Motor neuron (in vitro differentiated cells): ENCODE measurements at regions not wholly inside any gene's neighbourhood (a gene's known extent, or its start where the extent isn't known, plus 50 kb on each side); places are given as distances from the start of the nearest gene placed in this dataset.

Experiments used
- ATAC-seq, 8 experiments: fragments of 200-7000 bp; cut with Tn5 transposase; replicated peaks in 6 of 8; 2 replicates each; pipeline ENCODE4 v1.8.0; 2021; ENCODE audit warnings: mild to moderate bottlenecking in 8 of 8, moderate library complexity in 8 of 8
- H3K27ac ChIP-seq, 2 donors: fragments of 250-450 bp; sonication (Bioruptor Pico); 2 replicates each; pipeline ENCODE4 v1.9.0; 2021; ENCODE audit warnings: antibody characterized with exemption in 2 of 2, mild to moderate bottlenecking in 2 of 2, moderate library complexity in 1 of 2
- H3K4me1 ChIP-seq, 2 donors: fragments of 250-450 bp; sonication (Bioruptor Pico); replicated peaks in 1 of 2; 2 replicates each; pipeline ENCODE4 v1.6.1; 2021; ENCODE audit warnings: antibody characterized with exemption in 2 of 2, mild to moderate bottlenecking in 2 of 2, moderate library complexity in 1 of 2
- H3K4me3 ChIP-seq, 5 donors: fragments of 250-450 bp; sonication (Bioruptor Pico); 2 replicates each; pipeline ENCODE4 v1.9.0; 2021; ENCODE audit warnings: antibody characterized with exemption in 5 of 5, mild to moderate bottlenecking in 5 of 5, moderate library complexity in 4 of 5
- WGBS, 10 experiments: fragments of 450-650 bp; shearing (Covaris generic); methylation state at CpG; one replicate each; pipeline ENCODE4 v1.0.0; 2022; 5-methylcytosine and 5-hydroxymethylcytosine counted together
- in situ Hi-C, 9 experiments: fragments of 400-800 bp; cut with MboI; loops; one replicate each; pipeline ENCODE4 v1.15.0; 2021; ENCODE audit warnings: low sequenced_read_pairs in 9 of 9, low pct_unique_long_range_greater_than_20kb in 2 of 9; ENCODE audit not compliant: unreplicated experiment in 9 of 9

- no peak overlapping the region for H3K27ac ChIP-seq
- WGBS, 10 experiments: 75 to 100% (median 87%) methylated on average over 1 to 6 of the region's 6 CpGs
- no peak for ATAC-seq
- H3K4me1 ChIP-seq: no peaks in the 10 kb centered on the region
- in situ Hi-C loops: no loop called here
- H3K4me3 ChIP-seq: no peak overlapping the region
Measured at GRCh38 chr1:94642617-94643321, 101.2 kb upstream of the F3 start.

DNA sequence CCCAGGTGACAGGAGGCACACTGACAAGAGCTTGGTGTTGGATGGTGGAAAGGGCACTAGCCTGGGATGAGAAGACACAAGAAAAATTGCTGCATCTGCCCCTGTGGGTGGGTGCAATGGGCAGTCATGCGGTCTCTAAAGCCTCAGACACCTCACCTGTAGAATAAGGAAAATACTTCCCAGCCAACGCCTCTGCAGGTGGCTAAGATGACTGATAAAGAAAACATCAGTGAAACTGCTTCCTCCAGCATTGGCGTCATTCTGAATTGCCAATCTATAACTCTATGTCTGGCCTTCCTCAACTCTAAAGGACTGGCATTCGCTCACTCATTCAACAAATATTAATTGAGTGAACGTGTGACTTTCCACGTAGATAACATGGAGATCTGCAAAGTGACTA lies 100.4 kb upstream of the F3 start:
- 83 to 100% (median 94%) methylated on average over 2 to 6 of the region's 6 CpGs; no CpG with 5 or more reads in 3 of the 10 experiments for WGBS, 10 experiments
- Histone ChIP-seq H3K4me1 (no peaks in the 10 kb centered on the region), H3K4me3 (no peak overlapping the region), H3K27ac (no peak overlapping the region)
- in situ Hi-C loops: no loop called here
- no peak for ATAC-seq

DNA sequence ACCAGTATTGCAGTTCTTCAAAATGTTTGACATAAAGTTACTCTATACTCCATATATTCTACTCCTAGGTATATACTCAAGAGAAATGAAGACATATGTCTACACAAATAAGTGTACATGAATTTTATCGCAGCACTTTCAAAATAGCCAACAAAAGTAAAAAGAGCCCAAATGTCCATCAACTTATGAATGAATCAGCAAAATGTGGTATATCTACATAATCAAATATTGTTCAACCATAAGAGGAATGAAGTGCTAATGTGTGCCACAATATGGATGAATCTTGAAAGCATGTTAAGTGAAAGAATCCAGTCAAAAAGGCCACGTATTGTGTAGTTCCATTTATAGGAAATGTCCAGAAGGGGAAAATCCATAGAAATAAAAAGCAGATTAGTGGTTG lies 98.6 kb upstream of the F3 start:
- in situ Hi-C loops: no loop called here
- Histone ChIP-seq H3K4me1 (no peaks in the 10 kb centered on the region), H3K4me3 (no peak overlapping the region), H3K27ac (no peak overlapping the region)
- ATAC-seq: no peak
- 80 to 100% (median 91%) methylated on average over 1 to 2 of the region's 2 CpGs for WGBS, 10 experiments

- no peak for ATAC-seq
- in situ Hi-C loops: no loop called here
- no peaks in the 10 kb centered on the region for H3K4me1 ChIP-seq
- no peak overlapping the region for H3K27ac ChIP-seq
- 64 to 100% (median 92%) methylated on average over 2 to 3 of the region's 3 CpGs; no CpG with 5 or more reads in 2 of the 10 experiments for WGBS, 10 experiments
- no peak overlapping the region for H3K4me3 ChIP-seq
Measured at GRCh38 chr1:94637121-94637520, 95.6 kb upstream of the F3 start.

- no peak overlapping the region for H3K27ac ChIP-seq
- no peak overlapping the region for H3K4me3 ChIP-seq
- WGBS, 10 experiments: 20 to 100% (median 80%) methylated on average over 2 to 3 of the region's 3 CpGs; no CpG with 5 or more reads in 2 of the 10 experiments
- ATAC-seq: peak in 2 of 8 experiments; percentile 75 to 86
- in situ Hi-C loops: no loop called here
- H3K4me1 ChIP-seq: no peaks in the 10 kb centered on the region
Measured at GRCh38 chr1:94636624-94637023, 95.1 kb upstream of the F3 start.

DNA sequence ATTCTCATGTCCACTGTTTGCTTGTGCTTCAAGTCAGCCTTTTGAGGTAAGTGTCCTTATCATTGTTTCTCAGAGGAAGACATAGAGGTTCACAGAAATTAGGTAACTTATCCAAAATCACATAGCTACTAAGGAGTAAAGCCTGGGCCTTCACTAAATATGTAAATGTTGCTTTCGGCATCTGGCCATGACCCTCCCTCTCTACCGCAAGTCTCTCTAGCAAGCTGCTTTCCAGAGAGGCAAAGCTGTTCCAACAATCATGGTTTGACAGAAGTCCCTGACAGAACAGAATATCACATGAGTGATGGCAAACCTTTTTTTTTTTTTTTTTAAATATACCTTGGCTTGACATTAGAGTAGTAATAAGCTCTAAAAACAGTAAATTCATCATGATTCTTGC lies 94.5 kb upstream of the F3 start:
- WGBS, 10 experiments: 10 to 96% (median 76%) methylated on average over 1 to 2 of the region's 2 CpGs; no CpG with 5 or more reads in 2 of the 10 experiments
- no peak overlapping the region for H3K4me3 ChIP-seq
- H3K27ac ChIP-seq: no peak overlapping the region
- no peaks in the 10 kb centered on the region for H3K4me1 ChIP-seq
- in situ Hi-C loops: no loop called here
- peak in 3 of 8 experiments; percentile 35 to 86 (median 82) for ATAC-seq

DNA sequence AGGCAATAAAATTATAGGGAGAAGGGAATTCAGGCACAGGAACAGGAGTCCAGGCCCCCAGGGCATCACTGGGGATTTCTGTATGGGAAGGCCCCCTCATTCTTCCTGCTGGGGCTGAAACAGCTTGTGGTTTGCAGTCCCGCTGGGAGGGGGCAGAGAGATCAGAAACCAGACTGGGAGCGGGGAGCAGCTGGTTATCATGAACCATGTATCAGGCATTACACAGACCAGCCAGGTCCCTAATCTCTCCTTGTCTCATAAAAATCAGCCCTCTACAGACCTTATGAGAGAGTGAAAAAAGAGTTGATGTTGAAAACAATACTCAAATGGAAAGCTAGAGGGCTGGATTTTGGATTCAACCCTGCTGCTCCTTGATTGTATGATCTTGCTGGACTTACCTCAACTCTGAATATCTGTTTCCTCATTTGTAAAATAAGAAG lies 93.4 kb upstream of the F3 start:
- no peak overlapping the region for H3K27ac ChIP-seq
- H3K4me3 ChIP-seq: no peak overlapping the region
- 82 to 100% (median 100%) methylated on average over 1 to 2 of the region's 2 CpGs; no CpG with 5 or more reads in 3 of the 10 experiments for WGBS, 10 experiments
- ATAC-seq: peak in 1 of 8 experiments; percentile 20
- in situ Hi-C loops: no loop called here
- H3K4me1 ChIP-seq: no peaks in the 10 kb centered on the region

- in situ Hi-C loops: no loop called here
- no peak overlapping the region for H3K27ac ChIP-seq
- H3K4me1 ChIP-seq: no peaks in the 10 kb centered on the region
- 0 to 100% (median 95%) methylated on average over 1 to 4 of the region's 4 CpGs for WGBS, 10 experiments
- no peak for ATAC-seq
- no peak overlapping the region for H3K4me3 ChIP-seq
Measured at GRCh38 chr1:94633051-94633450, 91.5 kb upstream of the F3 start.

GRCh38 chr1:94629259-94630181 lies 88.0 kb upstream of the F3 start:
- no peak for ATAC-seq
- 56 to 100% (median 91%) methylated on average over 2 to 15 of the region's 16 CpGs for WGBS, 10 experiments
- Histone ChIP-seq H3K4me3 (no peak overlapping the region), H3K4me1 (no peaks in the 10 kb centered on the region), H3K27ac (no peak overlapping the region)
- in situ Hi-C loops: no loop called here

GRCh38 chr1:94628499-94628843 lies 86.9 kb upstream of the F3 start:
- Histone ChIP-seq H3K27ac (no peak overlapping the region), H3K4me3 (no peak overlapping the region), H3K4me1 (peaks cover 3 to 4% of the 10 kb centered on the region in 2 donors)
- no peak for ATAC-seq
- in situ Hi-C loops: no loop called here
- WGBS, 10 experiments: 57 to 100% (median 85%) methylated on average over 1 to 4 of the region's 6 CpGs; no CpG with 5 or more reads in 5 of the 10 experiments

DNA sequence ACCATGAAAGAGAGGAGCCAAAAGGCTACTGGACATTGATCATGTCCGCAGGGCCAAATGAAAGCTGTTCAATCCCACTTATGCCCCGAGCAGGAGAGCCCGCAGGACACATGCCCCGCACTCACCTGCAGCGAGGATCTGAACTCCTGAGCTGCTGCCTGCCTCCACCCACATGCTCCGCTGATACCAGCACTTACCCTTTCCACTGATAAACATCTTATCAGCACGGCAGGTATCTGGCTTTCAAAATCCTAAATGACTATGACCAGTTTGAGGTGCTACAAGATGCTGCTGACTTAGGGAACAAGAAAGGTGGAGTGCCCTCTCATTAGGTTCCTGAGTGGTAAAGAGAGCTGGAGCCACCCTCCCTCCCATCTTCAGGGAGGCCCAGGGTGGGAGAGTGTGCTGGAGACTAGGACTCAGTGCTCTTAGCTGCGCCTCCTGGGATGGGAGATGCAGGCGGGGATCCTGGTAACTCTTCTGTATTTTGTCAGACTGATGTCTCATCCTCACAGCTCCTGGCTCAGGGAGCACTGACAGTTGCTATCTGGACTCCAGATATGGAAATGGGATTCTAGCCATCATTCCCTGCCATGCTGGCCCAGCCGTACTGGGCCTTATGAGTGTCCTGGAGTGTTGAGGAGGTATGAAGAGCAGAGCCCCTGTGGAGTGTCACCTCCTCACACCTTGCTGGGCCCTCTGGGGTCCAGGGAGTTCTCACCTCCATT lies 86.4 kb upstream of the F3 start:
- ATAC-seq: no peak
- WGBS, 10 experiments: 90 to 100% (median 93%) methylated on average over 1 to 8 of the region's 10 CpGs; no CpG with 5 or more reads in 4 of the 10 experiments
- no peak overlapping the region for H3K4me3 ChIP-seq
- peaks cover 3 to 9% of the 10 kb centered on the region in 2 donors for H3K4me1 ChIP-seq
- in situ Hi-C loops: no loop called here
- H3K27ac ChIP-seq: no peak overlapping the region

- Histone ChIP-seq H3K4me3 (no peak overlapping the region), H3K4me1 (peaks cover 3 to 18% of the 10 kb centered on the region in 2 donors), H3K27ac (no peak overlapping the region)
- WGBS, 10 experiments: 67 to 100% (median 87%) methylated on average over 1 to 8 of the region's 8 CpGs; no CpG with 5 or more reads in 1 of the 10 experiments
- in situ Hi-C loops: no loop called here
- ATAC-seq: no peak
Measured at GRCh38 chr1:94624203-94624602, 82.6 kb upstream of the F3 start.
